Muscle layer of colon (tissue), 2 donors: ENCODE measurements at regions not wholly inside any gene's neighbourhood (a gene's known extent, or its start where the extent isn't known, plus 50 kb on each side); places are given as distances from the start of the nearest gene placed in this dataset.
A peak's percentile ranks its signal among the peaks of the same experiment; 100 is the strongest.

Experiments
- H3K27ac ChIP-seq: one replicate; pipeline ENCODE4 v1.7.0; 2013; ENCODE audit warnings: low read depth, mild to moderate bottlenecking, low read length, moderate library complexity
- H3K27me3 ChIP-seq, 2 donors: one replicate each; pipeline ENCODE4 v1.7.0; 2013; ENCODE audit warnings: low read length in 2 of 2, mild to moderate bottlenecking in 2 of 2; ENCODE audit not compliant: insufficient read depth in 2 of 2, control insufficient read depth in 1 of 2
- H3K36me3 ChIP-seq: one replicate; pipeline ENCODE4 v1.7.0; 2013; ENCODE audit warnings: mild to moderate bottlenecking, low read length; ENCODE audit not compliant: insufficient read depth
- H3K4me1 ChIP-seq: one replicate; pipeline ENCODE4 v1.7.0; 2013; ENCODE audit warnings: mild to moderate bottlenecking, low read length; ENCODE audit not compliant: insufficient read depth
- H3K4me3 ChIP-seq, 2 donors: one replicate each; pipeline ENCODE4 v1.7.0; 2013; ENCODE audit warnings: low read length in 2 of 2, low read depth in 1 of 2, mild to moderate bottlenecking in 1 of 2, moderate library complexity in 1 of 2
- H3K9ac ChIP-seq: one replicate; pipeline ENCODE4 v1.7.0; 2013; ENCODE audit warnings: low read length
- H3K9me3 ChIP-seq: one replicate; pipeline ENCODE4 v1.7.0; 2013; ENCODE audit warnings: mild to moderate bottlenecking, low read length
- donor health status: abdominal sarcoma.
- donor health status: Adenocarcinoma of cecum.

- Histone ChIP-seq H3K4me1 (no peaks in the 10 kb centered on the region), H3K4me3 (no peak overlapping the region), H3K27me3 (no peaks in the 10 kb centered on the region), H3K27ac (no peak overlapping the region), H3K36me3 (no peaks in the 10 kb centered on the region), H3K9me3 (no peaks in the 10 kb centered on the region), H3K9ac (no peak overlapping the region)
Observed at GRCh38 chr4:183563874-183564273, 59.0 kb downstream of the ING2 start.

GRCh38 chr4:183571350-183571941 is 66.6 kb downstream of the ING2 start:
- Histone ChIP-seq H3K27me3 (no peaks in the 10 kb centered on the region), H3K9ac (no peak overlapping the region), H3K4me1 (no peaks in the 10 kb centered on the region), H3K9me3 (no peaks in the 10 kb centered on the region), H3K36me3 (no peaks in the 10 kb centered on the region), H3K27ac (no peak overlapping the region), H3K4me3 (no peak overlapping the region)

GRCh38 chr4:183576701-183577404 is 72.0 kb downstream of the ING2 start:
- no peak overlapping the region for H3K27ac ChIP-seq
- no peaks in the 10 kb centered on the region for H3K36me3 ChIP-seq
- H3K27me3 ChIP-seq = no peaks in the 10 kb centered on the region
- H3K4me3 ChIP-seq = no peak overlapping the region
- no peak overlapping the region for H3K9ac ChIP-seq
- H3K4me1 ChIP-seq = no peaks in the 10 kb centered on the region
- H3K9me3 ChIP-seq = no peaks in the 10 kb centered on the region

- Histone ChIP-seq H3K27me3 (no peaks in the 10 kb centered on the region), H3K9ac (no peak overlapping the region), H3K9me3 (no peaks in the 10 kb centered on the region), H3K4me1 (no peaks in the 10 kb centered on the region), H3K36me3 (no peaks in the 10 kb centered on the region), H3K4me3 (no peak overlapping the region), H3K27ac (no peak overlapping the region)
Observed at GRCh38 chr4:183580370-183580769, 75.5 kb downstream of the ING2 start.

- no peaks in the 10 kb centered on the region for H3K9me3 ChIP-seq
- no peak overlapping the region for H3K9ac ChIP-seq
- no peak overlapping the region for H3K27ac ChIP-seq
- H3K4me3 ChIP-seq = no peak overlapping the region
- H3K36me3 ChIP-seq = no peaks in the 10 kb centered on the region
- no peaks in the 10 kb centered on the region for H3K4me1 ChIP-seq
- no peaks in the 10 kb centered on the region for H3K27me3 ChIP-seq
Observed at GRCh38 chr4:183580849-183581248, 76.0 kb downstream of the ING2 start.

GRCh38 chr4:183586824-183587223 is 72.2 kb downstream of the RWDD4 start:
- no peaks in the 10 kb centered on the region for H3K4me1 ChIP-seq
- H3K36me3 ChIP-seq = no peaks in the 10 kb centered on the region
- H3K9me3 ChIP-seq = no peaks in the 10 kb centered on the region
- H3K4me3 ChIP-seq = no peak overlapping the region
- H3K9ac ChIP-seq = no peak overlapping the region
- H3K27ac ChIP-seq = no peak overlapping the region
- no peaks in the 10 kb centered on the region for H3K27me3 ChIP-seq

- Histone ChIP-seq H3K4me3 (peak overlapping the region in 1 of 2 donors; percentile 37), H3K9me3 (no peaks in the 10 kb centered on the region), H3K27ac (no peak overlapping the region), H3K4me1 (no peaks in the 10 kb centered on the region), H3K27me3 (no peaks in the 10 kb centered on the region), H3K36me3 (no peaks in the 10 kb centered on the region), H3K9ac (no peak overlapping the region)
Observed at GRCh38 chr4:183588169-183588675, 70.8 kb downstream of the RWDD4 start.

GRCh38 chr4:183588691-183589090 is 70.3 kb downstream of the RWDD4 start:
- no peaks in the 10 kb centered on the region for H3K27me3 ChIP-seq
- no peaks in the 10 kb centered on the region for H3K36me3 ChIP-seq
- no peaks in the 10 kb centered on the region for H3K4me1 ChIP-seq
- H3K4me3 ChIP-seq = peak overlapping the region in 1 of 2 donors; percentile 37
- H3K9ac ChIP-seq = no peak overlapping the region
- no peaks in the 10 kb centered on the region for H3K9me3 ChIP-seq
- no peak overlapping the region for H3K27ac ChIP-seq

GRCh38 chr4:183589461-183590099 is 69.4 kb downstream of the RWDD4 start:
- Histone ChIP-seq H3K36me3 (no peaks in the 10 kb centered on the region), H3K4me1 (no peaks in the 10 kb centered on the region), H3K27me3 (no peaks in the 10 kb centered on the region), H3K9ac (no peak overlapping the region), H3K9me3 (no peaks in the 10 kb centered on the region), H3K4me3 (no peak overlapping the region), H3K27ac (no peak overlapping the region)
